Gastroesophageal sphincter (tissue), 4 donors: ENCODE measurements at regions not wholly inside any gene's neighbourhood (a gene's known extent, or its start where the extent isn't known, plus 50 kb on each side); places are given as distances from the start of the nearest gene placed in this dataset.

ENCODE experiments used
- ATAC-seq: fragments of 150-250 bp; one replicate; pipeline ENCODE4 v1.9.1; 2016; ENCODE audit warnings: mild to moderate bottlenecking, moderate library complexity
- H3K27ac ChIP-seq, 4 donors: fragments of 200-600 bp; sonication (generic) in 3 of 4; 1 replicate in 3 of 4; 2 replicates in 1 of 4; pipeline ENCODE4 v1.5.1; 2016 to 2019
- H3K27me3 ChIP-seq: fragments of 200-600 bp; sonication (generic); one replicate; pipeline ENCODE4 v1.5.1; 2019
- H3K36me3 ChIP-seq, 2 donors: fragments of 200-600 bp; sonication (generic); one replicate each; pipeline ENCODE4 v1.5.1; 2019; ENCODE audit warnings: control low read depth in 1 of 2
- H3K4me1 ChIP-seq, 3 donors: fragments of 200-600 bp; sonication (generic); 1 replicate in 2 of 3; 2 replicates in 1 of 3; pipeline ENCODE4 v1.5.1; 2016 to 2019; ENCODE audit warnings: control low read depth in 2 of 3
- H3K4me3 ChIP-seq, 2 donors: fragments of 200-600 bp; sonication (generic); one replicate each; pipeline ENCODE4 v1.5.1; 2019; ENCODE audit warnings: mild to moderate bottlenecking in 1 of 2, moderate library complexity in 1 of 2
- H3K9me3 ChIP-seq, 3 donors: fragments of 200-600 bp; sonication (generic); one replicate each; pipeline ENCODE4 v1.5.1; 2017 to 2019; ENCODE audit warnings: control low read depth in 2 of 3
- EP300 ChIP-seq: sonication (generic); formaldehyde crosslinking; IDR thresholded peaks from one replicate; pipeline ENCODE4 v1.6.1; 2017; ENCODE audit warnings: antibody characterized with exemption, mild to moderate bottlenecking
- POLR2A ChIP-seq, 2 donors: fragments of 450-650 bp; IDR thresholded peaks; one replicate each; pipeline ENCODE4 v1.6.1; 2017; ENCODE audit warnings: antibody characterized with exemption in 2 of 2, mild to moderate bottlenecking in 2 of 2, moderate library complexity in 1 of 2
- POLR2AphosphoS5 ChIP-seq: sonication (generic); formaldehyde crosslinking; IDR thresholded peaks from one replicate; pipeline ENCODE4 v1.6.1; 2017; ENCODE audit warnings: antibody characterized with exemption
- WGBS, 2 donors: methylation state at CpG; one replicate each; pipeline ENCODE4 v1.1.5; 2018; ENCODE audit warnings: low coverage in 1 of 2; 5-methylcytosine and 5-hydroxymethylcytosine counted together
- TF ChIP-seq, protein P1 (sequence below), 4 experiments: fragments of 200-600 bp in 2 of 4; fragments of 450-650 bp in 2 of 4; sonication (generic) in 1 of 4; IDR thresholded peaks; one replicate each; pipeline ENCODE4 v1.5.1; 2017 to 2019; ENCODE audit warnings: antibody characterized with exemption in 4 of 4, mild to moderate bottlenecking in 2 of 4, moderate library complexity in 2 of 4

DNA sequence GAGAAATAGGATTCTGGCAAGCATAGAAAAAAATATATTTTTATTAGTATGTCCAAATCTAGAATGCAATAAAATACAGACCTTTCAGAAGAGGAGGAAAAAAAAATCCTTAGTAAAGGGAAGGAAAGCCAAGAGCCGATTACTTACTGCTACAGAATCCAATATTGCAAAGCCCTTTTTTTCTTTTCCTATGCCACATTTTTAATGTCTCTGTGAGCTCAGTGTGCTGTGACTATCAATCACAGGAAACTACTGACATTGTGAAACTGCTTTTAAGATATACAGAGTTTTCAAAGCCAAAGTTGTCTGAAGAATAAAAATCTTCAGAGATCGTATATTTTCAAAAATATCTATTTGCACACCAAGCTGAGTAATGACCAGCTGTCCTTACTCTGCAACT, 120.4 kb downstream of the CHD9NB start:
- H3K9me3 ChIP-seq: peaks cover 0 to 11% (median 0%) of the 10 kb centered on the region in 3 donors
- no peaks in the 10 kb centered on the region for H3K4me1 ChIP-seq
- no peak overlapping the region for H3K4me3 ChIP-seq
- no peak for ATAC-seq
- no peaks in the 10 kb centered on the region for H3K27me3 ChIP-seq
- no peak for TF ChIP-seq POLR2A (IDR thresholded peaks at IDR 0.05)
- TF ChIP-seq POLR2AphosphoS5: no peak
- TF ChIP-seq, protein P1, sequence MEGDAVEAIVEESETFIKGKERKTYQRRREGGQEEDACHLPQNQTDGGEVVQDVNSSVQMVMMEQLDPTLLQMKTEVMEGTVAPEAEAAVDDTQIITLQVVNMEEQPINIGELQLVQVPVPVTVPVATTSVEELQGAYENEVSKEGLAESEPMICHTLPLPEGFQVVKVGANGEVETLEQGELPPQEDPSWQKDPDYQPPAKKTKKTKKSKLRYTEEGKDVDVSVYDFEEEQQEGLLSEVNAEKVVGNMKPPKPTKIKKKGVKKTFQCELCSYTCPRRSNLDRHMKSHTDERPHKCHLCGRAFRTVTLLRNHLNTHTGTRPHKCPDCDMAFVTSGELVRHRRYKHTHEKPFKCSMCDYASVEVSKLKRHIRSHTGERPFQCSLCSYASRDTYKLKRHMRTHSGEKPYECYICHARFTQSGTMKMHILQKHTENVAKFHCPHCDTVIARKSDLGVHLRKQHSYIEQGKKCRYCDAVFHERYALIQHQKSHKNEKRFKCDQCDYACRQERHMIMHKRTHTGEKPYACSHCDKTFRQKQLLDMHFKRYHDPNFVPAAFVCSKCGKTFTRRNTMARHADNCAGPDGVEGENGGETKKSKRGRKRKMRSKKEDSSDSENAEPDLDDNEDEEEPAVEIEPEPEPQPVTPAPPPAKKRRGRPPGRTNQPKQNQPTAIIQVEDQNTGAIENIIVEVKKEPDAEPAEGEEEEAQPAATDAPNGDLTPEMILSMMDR (IDR thresholded peaks at IDR 0.05): no peak
- TF ChIP-seq EP300: no peak
- 34% methylated on average over 2 of the region's 2 CpGs for WGBS, 2 donors
- no peak overlapping the region for H3K27ac ChIP-seq
- H3K36me3 ChIP-seq: no peaks in the 10 kb centered on the region

DNA sequence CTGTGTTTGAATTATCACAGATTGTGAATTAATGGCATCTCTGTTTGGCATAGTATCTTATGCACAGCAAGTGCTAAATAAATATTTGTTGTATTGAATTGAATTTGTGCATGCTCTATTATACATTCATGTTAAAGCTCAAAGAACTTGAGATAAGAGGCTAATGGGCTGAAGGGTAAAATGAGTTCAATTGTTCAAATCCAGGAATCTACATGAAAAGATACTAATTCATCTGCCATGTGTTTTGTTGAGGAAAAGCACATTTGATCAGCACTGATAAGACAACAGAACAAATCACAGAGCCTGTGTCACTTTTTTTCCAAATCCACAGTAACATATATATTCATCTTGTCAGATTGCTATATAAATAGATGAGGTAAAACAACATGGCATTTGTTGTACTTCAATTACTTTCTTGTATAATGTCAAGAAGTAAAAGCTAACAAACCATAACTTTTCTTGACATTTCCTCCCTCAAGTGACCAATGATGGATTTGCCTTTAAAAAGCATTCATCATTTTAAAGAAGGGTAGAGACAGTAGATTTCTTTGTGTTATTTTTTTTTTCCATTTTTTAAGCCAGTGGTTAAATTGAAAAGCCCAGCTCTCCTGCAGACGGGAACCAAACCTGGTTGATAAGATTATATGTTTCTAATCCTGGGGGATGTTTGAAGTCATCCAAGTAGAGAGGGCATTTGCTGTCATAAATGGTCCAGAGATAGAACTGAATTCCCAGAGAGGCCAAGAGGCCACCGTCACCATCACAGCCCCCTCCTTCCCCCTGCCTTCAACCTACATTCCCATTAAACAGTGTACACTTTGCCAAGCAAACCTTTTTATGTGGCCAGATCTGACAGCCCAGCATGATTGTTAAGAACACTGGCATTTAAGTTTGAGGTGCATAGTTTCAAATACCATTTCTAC, 123.0 kb downstream of the CHD9NB start:
- Histone ChIP-seq H3K9me3 (peaks cover 0 to 11% (median 0%) of the 10 kb centered on the region in 3 donors), H3K4me3 (no peak overlapping the region), H3K27ac (no peak overlapping the region), H3K4me1 (no peaks in the 10 kb centered on the region), H3K27me3 (no peaks in the 10 kb centered on the region), H3K36me3 (no peaks in the 10 kb centered on the region)
- ATAC-seq: no peak
- no peak for TF ChIP-seq POLR2AphosphoS5
- TF ChIP-seq POLR2A (IDR thresholded peaks at IDR 0.05): no peak
- TF ChIP-seq, protein P1 (IDR thresholded peaks at IDR 0.05): no peak
- TF ChIP-seq EP300: no peak
- WGBS, 2 donors: 15 to 27% methylated on average over 2 of the region's 2 CpGs

- TF ChIP-seq EP300: no peak
- TF ChIP-seq POLR2A (IDR thresholded peaks at IDR 0.05): no peak
- TF ChIP-seq POLR2AphosphoS5: no peak
- TF ChIP-seq, protein P1 (IDR thresholded peaks at IDR 0.05): no peak
- no peak for ATAC-seq
- WGBS, 2 donors: 57 to 71% methylated on average over 3 of the region's 3 CpGs
These were observed 123.7 kb downstream of the CHD9NB start for GRCh38 chr16:52928955-52929354.

DNA sequence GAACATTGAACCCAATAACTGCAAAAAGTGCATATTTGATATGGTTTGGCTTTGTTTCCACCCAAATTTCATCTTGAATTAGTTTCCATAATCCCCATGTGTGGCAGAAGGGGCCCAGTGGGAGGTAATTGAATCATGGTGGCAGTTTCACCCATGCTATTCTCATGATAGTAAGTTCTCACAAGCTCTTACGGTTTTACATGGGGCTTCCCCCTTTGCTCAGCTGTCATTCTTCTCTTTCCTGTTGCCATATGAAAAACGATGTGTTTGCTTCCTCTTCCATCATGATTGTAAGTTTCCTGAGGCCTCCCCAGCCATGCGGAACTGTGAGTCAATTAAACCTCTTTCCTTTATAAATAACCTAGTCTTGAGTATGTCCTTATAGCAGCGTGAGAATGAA, 127.6 kb downstream of the CHD9NB start:
- no peak overlapping the region for H3K27ac ChIP-seq
- no peak for ATAC-seq
- H3K36me3 ChIP-seq: no peaks in the 10 kb centered on the region
- H3K4me1 ChIP-seq: no peaks in the 10 kb centered on the region
- H3K27me3 ChIP-seq: no peaks in the 10 kb centered on the region
- H3K9me3 ChIP-seq: no peaks in the 10 kb centered on the region
- 23 to 59% methylated on average over 2 to 4 of the region's 4 CpGs for WGBS, 2 donors
- TF ChIP-seq POLR2AphosphoS5 (no peak), POLR2A (IDR thresholded peaks at IDR 0.05) (no peak)
- no peak overlapping the region for H3K4me3 ChIP-seq

More at GRCh38 chr16:52928955-52929354, 123.7 kb downstream of the CHD9NB start:
- no peaks in the 10 kb centered on the region for H3K27me3 ChIP-seq
- H3K4me1 ChIP-seq: no peaks in the 10 kb centered on the region
- no peaks in the 10 kb centered on the region for H3K36me3 ChIP-seq
- H3K27ac ChIP-seq: no peak overlapping the region
- peaks cover 0 to 11% (median 0%) of the 10 kb centered on the region in 3 donors for H3K9me3 ChIP-seq
- no peak overlapping the region for H3K4me3 ChIP-seq

DNA sequence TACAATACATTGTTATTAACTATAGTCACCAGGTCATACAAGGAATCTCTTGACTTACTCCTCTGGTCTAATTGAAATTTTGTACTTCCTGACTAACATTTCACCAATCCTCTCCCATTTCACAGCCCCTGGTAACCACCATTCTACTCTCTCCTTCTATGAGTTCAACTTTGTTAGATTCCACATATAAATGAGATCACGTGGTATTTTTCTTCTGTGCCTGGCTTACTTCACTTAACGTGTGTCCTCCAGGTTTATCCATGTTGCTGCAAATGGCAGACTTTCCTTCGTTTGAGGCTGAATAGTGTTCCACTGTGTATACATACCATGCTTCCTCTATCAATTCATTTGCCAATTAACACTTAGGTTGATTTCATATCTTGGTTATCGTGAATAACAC, 128.5 kb downstream of the CHD9NB start:
- Histone ChIP-seq H3K27ac (no peak overlapping the region), H3K4me3 (no peak overlapping the region), H3K4me1 (no peaks in the 10 kb centered on the region), H3K9me3 (no peaks in the 10 kb centered on the region), H3K27me3 (peaks cover under 1% of the 10 kb centered on the region), H3K36me3 (no peaks in the 10 kb centered on the region)
- TF ChIP-seq POLR2AphosphoS5 (no peak), POLR2A (IDR thresholded peaks at IDR 0.05) (no peak), EP300 (no peak)
- TF ChIP-seq, protein P1 (IDR thresholded peaks at IDR 0.05): no peak
- ATAC-seq: no peak
- WGBS, 2 donors: 70 to 78% methylated on average over 4 of the region's 4 CpGs
